ENCODE measurements at regions not wholly inside any gene's neighbourhood (a gene's known extent, or its start where the extent isn't known, plus 50 kb on each side); places are given as distances from the start of the nearest gene placed in this dataset.
A peak's percentile ranks its signal among the peaks of the same experiment; 100 is the strongest.
"Not testable (repeated sequence)": the region's sequence is repeated elsewhere in the genome, so short reads cannot be mapped to it uniquely, and the experiment has no call there.

DNA sequence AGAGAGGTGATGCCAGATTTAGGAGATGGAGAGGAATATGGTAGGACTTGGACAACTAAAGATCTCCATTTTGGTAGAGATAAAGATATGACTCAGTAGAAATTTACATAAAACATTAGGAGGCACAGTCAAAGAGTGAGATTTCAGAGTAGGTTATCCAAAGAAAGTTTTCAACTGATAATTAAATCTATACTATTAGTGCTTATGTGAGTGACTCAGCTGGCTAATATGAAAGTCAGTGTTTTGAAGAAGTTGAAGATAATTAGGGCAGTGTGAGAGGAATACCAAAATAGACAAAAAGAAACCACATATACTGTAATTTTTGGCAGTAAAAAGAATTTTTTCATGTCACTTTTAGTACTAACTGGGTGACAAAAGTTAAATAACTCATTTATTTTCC lies 712.8 kb upstream of the HS3ST5 start:
- Histone ChIP-seq H3K36me3 (ENCODE audit: insufficient read depth, low read length) (no peaks in the 10 kb centered on the region), H2AFZ (ENCODE audit: low read length, unreplicated experiment) (no peak overlapping the region), H3K4me1 (ENCODE audit: control insufficient read depth, insufficient read depth, low read length, unreplicated experiment) (no peaks in the 10 kb centered on the region), H3K4me3 (ENCODE audit: low read depth, low read length) (no peak overlapping the region), H3K27ac (ENCODE audit: low read depth, low read length) (no peak overlapping the region), H3K79me2 (ENCODE audit: control insufficient read depth, insufficient read depth, low read length, unreplicated experiment) (no peaks in the 10 kb centered on the region), H3K27me3 (ENCODE audit: insufficient read depth, low read length) (no peaks in the 10 kb centered on the region)

DNA sequence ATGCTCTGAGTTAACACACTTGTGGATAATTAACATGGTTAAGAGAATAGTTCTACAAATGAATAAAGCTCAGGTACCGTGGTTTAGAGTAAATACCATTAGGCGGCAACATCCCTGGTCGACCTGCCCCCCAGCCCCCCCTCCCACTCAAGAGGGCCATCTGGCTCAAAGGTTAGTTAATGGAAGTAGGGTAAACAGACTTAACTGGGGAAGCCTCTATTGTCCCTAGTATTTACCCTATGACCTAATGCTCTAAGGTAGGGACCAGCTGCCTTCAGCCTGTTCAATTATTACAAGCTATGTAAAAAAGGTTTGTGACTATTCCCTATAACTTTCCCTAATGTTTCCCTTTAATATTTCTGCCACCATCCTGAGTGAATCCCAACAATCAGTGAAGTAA lies 711.4 kb upstream of the HS3ST5 start:
- not testable (repeated sequence) for H3K27ac ChIP-seq (ENCODE audit: low read depth, low read length); H3K36me3 ChIP-seq (ENCODE audit: insufficient read depth, low read length); H3K79me2 ChIP-seq (ENCODE audit: control insufficient read depth, insufficient read depth, low read length, unreplicated experiment); H3K4me1 ChIP-seq (ENCODE audit: control insufficient read depth, insufficient read depth, low read length, unreplicated experiment); H3K27me3 ChIP-seq (ENCODE audit: insufficient read depth, low read length); H3K4me3 ChIP-seq (ENCODE audit: low read depth, low read length); H2AFZ ChIP-seq (ENCODE audit: low read length, unreplicated experiment)

DNA sequence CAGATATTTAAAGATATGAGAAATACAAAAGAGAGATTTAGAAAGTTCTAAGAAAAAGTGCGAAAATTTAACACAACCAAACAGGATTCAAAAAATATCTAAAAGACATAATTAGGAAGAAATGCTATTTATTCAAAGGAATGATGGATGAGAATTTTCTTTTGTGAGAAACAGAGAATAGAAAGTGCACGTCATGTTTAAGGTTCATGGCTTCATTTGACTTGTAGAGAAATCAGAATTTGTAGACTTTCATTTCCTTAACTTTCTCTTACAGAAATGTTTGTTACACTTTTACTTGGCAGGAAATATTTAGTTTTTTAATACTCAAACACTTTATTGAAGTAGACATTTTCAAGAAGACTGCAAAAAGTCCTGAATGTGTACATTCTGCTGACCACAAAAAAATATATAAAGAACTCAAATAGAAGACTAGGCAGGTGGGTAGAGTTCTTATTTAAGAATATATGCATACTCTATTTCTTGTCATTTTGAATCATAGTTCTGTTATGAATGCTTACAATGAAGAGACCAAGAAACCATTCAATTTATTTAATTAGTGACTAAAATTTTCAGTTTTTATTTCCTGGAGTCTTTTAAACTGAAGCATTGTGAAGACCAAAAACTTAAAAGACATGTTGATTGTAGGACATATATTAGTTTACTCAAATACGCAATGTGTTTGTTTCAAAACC lies 710.5 kb upstream of the HS3ST5 start:
- H3K4me3 ChIP-seq (ENCODE audit: low read depth, low read length) = no peak overlapping the region
- no peaks in the 10 kb centered on the region for H3K36me3 ChIP-seq (ENCODE audit: insufficient read depth, low read length)
- no peak overlapping the region for H2AFZ ChIP-seq (ENCODE audit: low read length, unreplicated experiment)
- H3K27ac ChIP-seq (ENCODE audit: low read depth, low read length) = no peak overlapping the region
- no peaks in the 10 kb centered on the region for H3K79me2 ChIP-seq (ENCODE audit: control insufficient read depth, insufficient read depth, low read length, unreplicated experiment)
- no peaks in the 10 kb centered on the region for H3K4me1 ChIP-seq (ENCODE audit: control insufficient read depth, insufficient read depth, low read length, unreplicated experiment)
- no peaks in the 10 kb centered on the region for H3K27me3 ChIP-seq (ENCODE audit: insufficient read depth, low read length)

DNA sequence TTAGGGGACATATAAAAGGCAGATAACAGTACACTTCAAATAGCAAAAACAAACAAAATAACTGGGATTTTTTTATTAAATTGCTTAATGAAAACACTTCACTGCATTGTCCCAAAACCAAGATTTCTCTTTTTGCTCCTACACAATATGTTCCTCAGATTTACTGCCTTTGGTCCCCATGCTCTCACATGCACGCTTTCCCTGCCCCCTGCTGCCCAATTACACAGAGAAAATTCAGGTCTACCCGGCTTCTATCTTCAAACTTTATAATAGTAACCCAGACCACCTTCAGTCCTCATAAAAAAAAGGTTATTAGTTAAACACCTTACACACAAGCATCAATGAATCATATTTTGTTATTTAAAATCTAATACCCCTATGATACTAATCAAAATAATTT lies 673.8 kb upstream of the HS3ST5 start:
- Histone ChIP-seq H2AFZ (ENCODE audit: low read length, unreplicated experiment) (no peak overlapping the region), H3K36me3 (ENCODE audit: insufficient read depth, low read length) (no peaks in the 10 kb centered on the region), H3K4me1 (ENCODE audit: control insufficient read depth, insufficient read depth, low read length, unreplicated experiment) (no peaks in the 10 kb centered on the region), H3K79me2 (ENCODE audit: control insufficient read depth, insufficient read depth, low read length, unreplicated experiment) (no peaks in the 10 kb centered on the region), H3K4me3 (ENCODE audit: low read depth, low read length) (no peak overlapping the region), H3K27me3 (ENCODE audit: insufficient read depth, low read length) (no peaks in the 10 kb centered on the region), H3K27ac (ENCODE audit: low read depth, low read length) (no peak overlapping the region)

DNA sequence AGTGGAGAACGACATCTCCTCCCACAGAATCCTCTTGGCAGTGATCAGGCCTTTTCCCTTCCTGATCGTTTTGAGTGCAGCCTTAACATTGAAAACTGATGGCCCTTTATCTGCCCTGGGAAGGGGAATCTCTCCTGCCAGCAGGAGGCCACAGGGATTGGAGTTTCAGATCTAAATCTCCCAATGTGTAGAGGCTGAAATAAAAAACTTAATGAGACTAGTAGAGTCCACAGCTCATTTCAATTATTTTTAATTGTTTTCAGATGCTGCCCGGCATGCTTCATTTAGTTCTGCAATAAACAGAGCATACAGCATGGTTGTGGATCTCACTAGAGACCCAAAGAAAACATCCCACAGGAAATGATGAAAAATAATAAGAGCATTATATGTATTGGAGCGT lies 662.2 kb upstream of the HS3ST5 start:
- H3K27ac ChIP-seq (ENCODE audit: low read depth, low read length) = no peak overlapping the region
- no peaks in the 10 kb centered on the region for H3K4me1 ChIP-seq (ENCODE audit: control insufficient read depth, insufficient read depth, low read length, unreplicated experiment)
- no peak overlapping the region for H3K4me3 ChIP-seq (ENCODE audit: low read depth, low read length)
- H2AFZ ChIP-seq (ENCODE audit: low read length, unreplicated experiment) = no peak overlapping the region
- H3K36me3 ChIP-seq (ENCODE audit: insufficient read depth, low read length) = no peaks in the 10 kb centered on the region
- no peaks in the 10 kb centered on the region for H3K79me2 ChIP-seq (ENCODE audit: control insufficient read depth, insufficient read depth, low read length, unreplicated experiment)
- H3K27me3 ChIP-seq (ENCODE audit: insufficient read depth, low read length) = no peaks in the 10 kb centered on the region

DNA sequence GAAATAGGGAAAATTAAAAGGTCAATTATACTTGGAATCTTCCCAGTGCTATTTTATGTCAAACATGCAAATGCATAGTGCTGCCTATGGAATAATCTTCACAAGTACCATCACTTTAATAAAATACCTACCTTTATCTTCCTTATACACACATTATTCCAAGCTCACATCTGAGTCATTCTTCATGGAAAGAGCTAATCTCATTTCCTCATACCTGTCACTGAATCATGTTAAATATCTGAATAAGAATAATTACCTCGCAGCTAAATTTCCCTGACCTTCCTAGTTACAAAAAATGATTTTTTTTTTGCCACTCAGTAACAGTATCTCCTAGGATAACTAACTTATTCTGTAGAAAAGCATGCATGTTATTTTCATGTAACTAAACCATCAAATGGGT lies 661.4 kb upstream of the HS3ST5 start:
- Histone ChIP-seq H3K27ac (ENCODE audit: low read depth, low read length) (no peak overlapping the region), H3K79me2 (ENCODE audit: control insufficient read depth, insufficient read depth, low read length, unreplicated experiment) (no peaks in the 10 kb centered on the region), H3K4me1 (ENCODE audit: control insufficient read depth, insufficient read depth, low read length, unreplicated experiment) (no peaks in the 10 kb centered on the region), H3K27me3 (ENCODE audit: insufficient read depth, low read length) (no peaks in the 10 kb centered on the region), H2AFZ (ENCODE audit: low read length, unreplicated experiment) (no peak overlapping the region), H3K4me3 (ENCODE audit: low read depth, low read length) (no peak overlapping the region), H3K36me3 (ENCODE audit: insufficient read depth, low read length) (no peaks in the 10 kb centered on the region)

DNA sequence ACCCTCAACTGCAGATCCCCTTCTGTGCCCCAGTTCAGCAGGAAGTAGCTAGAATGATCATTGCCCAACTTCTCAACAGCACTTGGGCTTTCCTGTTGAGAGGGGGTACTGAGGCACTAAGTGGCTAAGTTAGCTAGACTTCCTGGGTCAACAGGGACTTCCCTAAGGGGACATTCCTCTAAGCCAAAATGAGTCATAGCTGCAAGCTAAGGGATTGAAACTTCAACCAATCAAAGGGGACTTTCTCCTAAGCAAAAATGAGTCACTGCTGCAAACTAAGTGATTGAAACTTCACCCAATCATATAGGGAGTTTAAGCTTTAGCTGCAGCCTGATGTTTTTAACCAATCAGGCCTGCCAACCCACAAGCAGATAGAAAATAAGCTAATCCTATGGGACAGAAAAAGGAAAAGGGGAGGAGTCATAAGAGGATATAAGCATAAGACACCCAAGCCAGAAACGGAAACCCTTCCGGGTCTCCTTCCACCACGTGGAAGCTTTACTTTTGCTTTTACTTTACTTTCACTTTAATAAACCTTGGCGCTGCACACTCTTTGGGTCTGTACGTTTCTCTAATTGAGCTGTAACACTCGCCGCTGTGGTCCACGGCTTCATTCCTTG lies 659.0 kb upstream of the HS3ST5 start:
- peak overlapping the region; percentile 33; the same call in 1 of the 2 replicates for H3K4me3 ChIP-seq (ENCODE audit: low read depth, low read length)
- no peak overlapping the region for H2AFZ ChIP-seq (ENCODE audit: low read length, unreplicated experiment)
- no peaks in the 10 kb centered on the region for H3K79me2 ChIP-seq (ENCODE audit: control insufficient read depth, insufficient read depth, low read length, unreplicated experiment)

DNA sequence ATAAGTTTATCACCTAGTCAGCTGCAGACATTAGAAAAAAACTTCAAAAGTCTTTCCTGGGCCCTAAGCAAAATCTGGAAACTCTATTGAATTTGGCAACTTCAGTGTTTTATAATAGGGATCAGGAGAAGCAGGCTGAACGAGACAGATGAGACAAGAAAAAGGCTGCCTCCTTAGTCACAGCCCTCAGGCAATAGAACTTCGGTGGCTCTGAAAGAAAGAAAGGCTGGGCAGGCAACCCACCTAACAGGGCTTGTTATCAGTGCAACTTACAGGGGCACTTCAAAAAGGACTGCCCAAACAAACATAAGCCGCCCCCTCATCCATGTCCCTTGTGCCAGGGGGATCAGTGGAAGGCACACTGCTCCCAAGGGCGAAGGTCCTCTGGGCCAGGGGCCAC lies 657.9 kb upstream of the HS3ST5 start:
- Histone ChIP-seq H3K27ac (ENCODE audit: low read depth, low read length) (no peak overlapping the region), H2AFZ (ENCODE audit: low read length, unreplicated experiment) (no peak overlapping the region), H3K4me1 (ENCODE audit: control insufficient read depth, insufficient read depth, low read length, unreplicated experiment) (no peaks in the 10 kb centered on the region), H3K36me3 (ENCODE audit: insufficient read depth, low read length) (no peaks in the 10 kb centered on the region), H3K79me2 (ENCODE audit: control insufficient read depth, insufficient read depth, low read length, unreplicated experiment) (no peaks in the 10 kb centered on the region), H3K27me3 (ENCODE audit: insufficient read depth, low read length) (no peaks in the 10 kb centered on the region), H3K4me3 (ENCODE audit: low read depth, low read length) (no peak overlapping the region)

More for the DNA sequence above, 659.0 kb upstream of the HS3ST5 start:
- H3K27ac ChIP-seq (ENCODE audit: low read depth, low read length) = no peak overlapping the region
- no peaks in the 10 kb centered on the region for H3K27me3 ChIP-seq (ENCODE audit: insufficient read depth, low read length)
- H3K36me3 ChIP-seq (ENCODE audit: insufficient read depth, low read length) = no peaks in the 10 kb centered on the region
- no peaks in the 10 kb centered on the region for H3K4me1 ChIP-seq (ENCODE audit: control insufficient read depth, insufficient read depth, low read length, unreplicated experiment)

DNA sequence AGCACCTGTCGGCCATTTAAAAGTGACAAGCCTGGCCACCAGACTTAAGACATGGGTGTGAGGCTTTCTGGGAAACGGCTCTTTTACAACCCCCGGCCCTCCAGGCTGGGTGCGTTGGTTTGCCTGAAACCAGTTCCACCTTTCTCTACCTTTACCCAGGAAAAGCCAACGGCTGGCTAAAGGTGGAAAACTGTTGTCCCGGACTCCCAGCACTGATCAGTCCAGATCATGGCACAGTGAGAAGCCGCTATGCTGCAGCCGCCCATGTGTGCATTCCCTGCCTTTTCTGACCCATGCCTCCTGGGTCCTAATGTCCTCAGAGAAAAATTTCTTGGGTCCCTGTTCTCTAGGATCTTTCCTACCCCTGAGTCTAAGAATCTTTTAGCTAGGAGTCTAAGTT lies 655.7 kb upstream of the HS3ST5 start:
- Histone ChIP-seq H3K27me3 (ENCODE audit: insufficient read depth, low read length) (no peaks in the 10 kb centered on the region), H3K4me1 (ENCODE audit: control insufficient read depth, insufficient read depth, low read length, unreplicated experiment) (no peaks in the 10 kb centered on the region), H2AFZ (ENCODE audit: low read length, unreplicated experiment) (no peak overlapping the region), H3K36me3 (ENCODE audit: insufficient read depth, low read length) (no peaks in the 10 kb centered on the region), H3K27ac (ENCODE audit: low read depth, low read length) (no peak overlapping the region), H3K79me2 (ENCODE audit: control insufficient read depth, insufficient read depth, low read length, unreplicated experiment) (no peaks in the 10 kb centered on the region), H3K4me3 (ENCODE audit: low read depth, low read length) (peak overlapping the region; percentile 16; the same call in 1 of the 2 replicates)

DNA sequence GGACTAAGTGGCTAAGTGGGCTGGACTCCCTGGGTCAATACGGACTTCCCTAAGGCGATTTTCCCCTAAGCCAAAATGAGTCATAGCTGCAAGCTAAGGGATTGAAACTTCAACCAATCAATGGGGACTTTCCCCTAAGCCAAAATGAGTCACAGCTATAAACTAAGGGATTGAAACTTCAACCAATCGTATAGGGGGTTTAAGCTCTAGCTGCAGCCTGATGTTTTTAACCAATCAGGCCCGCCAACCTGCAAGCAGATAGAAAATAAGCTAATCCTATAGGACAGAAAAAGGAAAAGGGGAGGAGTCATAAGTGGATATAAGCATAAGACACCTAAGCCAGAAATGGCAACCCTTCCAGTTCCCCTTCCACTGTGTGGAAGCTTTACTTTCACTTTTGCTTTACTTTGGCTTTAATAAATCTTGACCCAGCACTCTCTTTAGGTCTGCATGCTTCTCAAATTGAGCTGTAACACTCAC lies 655.0 kb upstream of the HS3ST5 start:
- Histone ChIP-seq H3K4me3 (ENCODE audit: low read depth, low read length) (peak overlapping the region; percentile 16; the same call in 1 of the 2 replicates), H3K79me2 (ENCODE audit: control insufficient read depth, insufficient read depth, low read length, unreplicated experiment) (no peaks in the 10 kb centered on the region), H3K27me3 (ENCODE audit: insufficient read depth, low read length) (no peaks in the 10 kb centered on the region), H3K4me1 (ENCODE audit: control insufficient read depth, insufficient read depth, low read length, unreplicated experiment) (no peaks in the 10 kb centered on the region), H2AFZ (ENCODE audit: low read length, unreplicated experiment) (no peak overlapping the region), H3K27ac (ENCODE audit: low read depth, low read length) (no peak overlapping the region), H3K36me3 (ENCODE audit: insufficient read depth, low read length) (no peaks in the 10 kb centered on the region)

DNA sequence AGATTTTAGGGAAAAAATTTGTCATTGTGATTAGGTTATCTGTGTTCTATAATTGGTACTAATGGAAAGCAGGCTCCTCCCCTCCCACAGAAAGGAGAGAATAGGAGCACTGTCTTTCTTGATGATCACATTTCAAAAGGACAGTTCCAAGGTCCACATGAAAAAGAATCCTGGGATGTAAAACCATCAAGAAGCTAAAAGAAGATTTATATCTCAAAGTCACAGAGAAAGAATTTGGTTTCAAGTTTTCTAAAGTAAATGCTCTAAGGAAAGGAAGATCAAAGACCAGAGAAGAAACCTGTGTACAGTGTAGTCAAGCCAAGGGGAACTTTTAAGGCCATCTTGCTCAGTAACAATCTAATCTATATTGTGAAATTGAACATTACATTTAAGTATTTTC lies 652.7 kb upstream of the HS3ST5 start:
- Histone ChIP-seq H3K27ac (ENCODE audit: low read depth, low read length) (no peak overlapping the region), H3K4me1 (ENCODE audit: control insufficient read depth, insufficient read depth, low read length, unreplicated experiment) (no peaks in the 10 kb centered on the region), H3K4me3 (ENCODE audit: low read depth, low read length) (no peak overlapping the region), H3K27me3 (ENCODE audit: insufficient read depth, low read length) (no peaks in the 10 kb centered on the region), H3K79me2 (ENCODE audit: control insufficient read depth, insufficient read depth, low read length, unreplicated experiment) (no peaks in the 10 kb centered on the region), H2AFZ (ENCODE audit: low read length, unreplicated experiment) (no peak overlapping the region), H3K36me3 (ENCODE audit: insufficient read depth, low read length) (no peaks in the 10 kb centered on the region)

All from ACC112 (cell line).